HG02759 (cell line): ENCODE measurements at regions not wholly inside any gene's neighbourhood (a gene's known extent, or its start where the extent isn't known, plus 50 kb on each side); places are given as distances from the start of the nearest gene placed in this dataset.

ENCODE experiments used
- ATAC-seq: cut with Tn5 transposase; IDR thresholded peaks from one replicate; pipeline ENCODE4 v1.9.1; 2021; ENCODE audit warnings: mild to moderate bottlenecking, moderate library complexity; ENCODE audit not compliant: unreplicated experiment

DNA sequence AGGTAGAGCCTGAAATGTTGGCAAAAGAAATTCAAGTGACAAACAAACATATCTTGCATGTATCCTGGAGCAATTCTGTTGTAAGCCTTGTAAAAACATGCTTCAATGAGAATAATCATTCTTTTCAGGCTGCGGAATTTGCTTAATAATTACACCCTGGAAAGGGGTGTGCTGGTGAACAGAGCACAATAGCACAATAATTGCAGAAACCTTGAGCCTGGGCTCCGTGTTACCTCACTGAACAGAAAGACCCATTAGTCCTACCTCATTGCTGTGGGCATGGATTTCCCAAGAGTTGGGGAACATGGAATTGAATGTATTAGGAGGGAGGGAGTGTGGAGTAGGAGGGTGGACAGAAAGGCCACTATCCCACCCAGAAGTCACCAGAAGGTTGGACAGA is 168.0 kb upstream of the ALKAL2 start:
- ATAC-seq = no peak

DNA sequence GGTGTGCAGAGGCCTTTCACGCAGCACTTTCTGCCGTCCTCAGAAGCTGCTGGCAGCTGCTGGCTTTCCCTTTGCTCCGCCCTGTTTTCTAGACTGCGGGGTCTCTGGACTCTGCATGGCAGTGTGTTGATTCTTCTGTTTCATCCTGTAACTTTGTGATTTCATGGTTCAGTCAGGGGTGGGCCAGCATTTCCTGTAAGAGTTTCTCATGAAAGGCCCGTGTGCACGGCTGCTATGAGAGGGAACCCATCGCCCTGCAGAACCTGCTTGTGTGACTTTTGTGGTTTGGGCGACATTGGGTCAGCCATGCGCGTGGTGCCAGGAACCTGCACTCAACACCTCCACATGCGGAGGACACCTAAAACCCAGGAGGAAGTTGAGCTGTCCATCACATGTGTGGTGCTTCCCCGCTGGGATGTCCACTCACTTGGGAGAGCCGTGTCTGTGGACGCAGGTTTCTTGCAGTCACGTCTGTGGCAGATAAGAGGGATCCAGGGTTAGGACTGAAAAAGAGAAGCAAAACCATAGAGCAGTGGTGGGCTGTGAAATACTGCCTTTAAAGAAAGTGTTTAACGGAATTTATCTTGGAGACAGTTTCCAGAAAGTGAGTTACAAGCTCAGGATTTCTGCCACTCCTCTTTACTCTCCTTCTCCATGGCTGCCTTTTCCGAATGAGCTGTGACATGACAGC is 167.3 kb upstream of the ALKAL2 start:
- no peak for ATAC-seq

DNA sequence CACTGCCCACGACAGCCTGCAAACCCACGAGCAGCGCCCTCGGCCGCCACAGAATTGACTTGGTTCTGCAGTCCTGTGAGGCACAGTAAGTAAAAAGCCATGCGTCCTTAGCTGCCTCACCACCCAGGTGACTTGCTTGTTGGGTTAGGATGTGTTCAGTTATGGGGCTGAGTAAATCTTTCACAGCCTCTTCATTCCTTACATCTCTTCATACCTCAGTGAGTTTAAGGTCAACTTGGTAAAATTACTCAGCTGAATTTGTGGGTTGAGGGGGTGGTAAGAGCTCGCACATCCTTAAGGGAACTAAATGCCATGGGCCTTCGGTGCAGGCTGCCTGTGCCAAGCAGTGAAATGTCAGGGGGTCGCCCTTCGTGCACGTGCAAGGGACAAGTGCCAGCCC is 165.2 kb upstream of the ALKAL2 start:
- ATAC-seq = no peak

DNA sequence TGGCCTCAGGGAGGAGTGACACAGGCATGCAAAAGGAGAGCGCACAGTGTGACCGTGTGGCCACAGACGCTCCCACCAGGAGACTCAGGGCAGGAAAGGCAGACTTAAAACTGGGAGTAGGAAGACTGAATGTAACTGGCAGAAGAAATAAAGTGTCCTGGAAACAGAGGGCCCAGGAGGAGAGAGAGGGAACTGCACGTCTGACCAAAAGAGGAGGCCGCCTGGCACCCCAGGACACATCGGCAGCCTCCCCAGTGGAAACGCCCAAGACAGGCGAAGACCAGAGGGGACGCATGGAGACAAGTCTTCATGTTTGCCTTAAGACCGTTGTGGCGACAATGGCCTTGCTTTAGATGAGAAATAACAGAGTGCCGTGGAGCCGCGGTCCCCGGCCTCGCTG is 163.6 kb upstream of the ALKAL2 start:
- no peak for ATAC-seq

DNA sequence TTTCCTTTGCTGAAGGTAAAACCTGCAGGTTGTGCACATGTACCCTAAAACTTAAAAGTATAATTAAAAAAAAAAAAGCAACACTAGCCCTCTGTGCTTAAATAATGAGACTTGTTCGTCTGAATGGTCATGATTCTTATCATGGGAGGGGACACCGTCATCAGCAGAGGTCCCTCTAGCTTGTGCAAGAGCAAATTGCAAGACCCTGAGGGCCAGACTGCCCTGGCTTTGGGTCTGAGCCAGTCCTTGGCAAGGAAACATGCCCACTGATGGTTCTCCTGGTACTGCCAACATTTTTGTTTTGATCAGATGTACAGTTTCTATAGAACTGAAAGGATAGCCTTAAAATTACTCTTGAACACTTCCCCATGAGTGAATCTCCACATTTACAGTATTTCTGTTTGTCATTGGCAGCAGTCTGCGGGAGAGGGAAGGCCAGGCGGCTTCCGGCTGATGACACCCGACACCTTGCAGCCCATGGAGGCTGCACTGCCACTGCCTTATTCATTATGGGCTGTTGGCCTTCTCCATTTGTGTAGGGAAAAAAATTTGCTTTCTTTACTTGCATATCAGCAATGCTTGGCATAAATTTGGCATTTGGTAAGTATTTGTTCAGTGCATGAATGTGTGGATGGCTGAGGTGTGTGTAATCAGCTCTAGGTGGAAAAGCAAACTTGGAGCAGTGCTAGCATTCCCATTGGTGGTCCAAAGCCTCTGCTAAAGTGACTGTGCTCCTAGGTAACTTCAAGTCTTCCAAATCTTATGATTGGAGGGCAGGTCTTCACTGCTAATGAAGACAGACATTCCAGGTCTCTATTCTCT is 161.6 kb upstream of the ALKAL2 start:
- no peak for ATAC-seq

DNA sequence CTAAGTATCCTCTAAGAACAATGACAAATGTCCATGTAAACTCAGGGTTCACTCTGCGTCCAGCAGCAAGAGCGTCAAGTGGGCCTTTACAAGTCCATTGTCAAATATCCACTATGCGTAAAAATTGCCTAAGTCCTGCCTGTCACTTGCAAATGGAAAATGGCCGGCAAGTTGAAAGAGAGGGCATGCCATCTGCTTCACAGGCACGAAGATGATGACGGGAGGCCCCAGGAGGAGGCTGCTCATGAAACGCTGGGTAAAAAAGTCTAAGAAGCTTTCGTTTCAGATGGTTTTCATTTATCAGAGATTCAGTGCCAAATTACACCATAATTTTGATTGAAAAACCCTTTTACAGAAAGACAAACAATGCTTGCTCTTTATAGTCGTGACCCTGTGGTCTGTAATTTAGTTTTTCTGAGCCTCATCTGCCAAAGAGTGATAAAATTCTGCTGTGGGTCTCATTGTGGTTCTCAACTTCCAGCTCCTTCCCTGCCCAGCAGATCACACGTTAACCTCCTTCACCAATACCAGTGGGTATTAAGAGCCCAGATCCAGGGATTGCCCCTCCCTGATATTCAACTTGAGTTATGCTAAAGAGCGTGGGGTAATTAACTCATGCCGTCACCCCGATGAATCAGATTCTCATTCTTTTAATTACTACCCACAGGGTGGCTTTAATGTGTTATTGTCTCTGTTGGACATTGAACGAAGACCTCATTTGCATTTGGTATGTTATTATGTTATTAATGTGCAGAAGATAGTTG is 160.2 kb upstream of the ALKAL2 start:
- ATAC-seq = no peak

DNA sequence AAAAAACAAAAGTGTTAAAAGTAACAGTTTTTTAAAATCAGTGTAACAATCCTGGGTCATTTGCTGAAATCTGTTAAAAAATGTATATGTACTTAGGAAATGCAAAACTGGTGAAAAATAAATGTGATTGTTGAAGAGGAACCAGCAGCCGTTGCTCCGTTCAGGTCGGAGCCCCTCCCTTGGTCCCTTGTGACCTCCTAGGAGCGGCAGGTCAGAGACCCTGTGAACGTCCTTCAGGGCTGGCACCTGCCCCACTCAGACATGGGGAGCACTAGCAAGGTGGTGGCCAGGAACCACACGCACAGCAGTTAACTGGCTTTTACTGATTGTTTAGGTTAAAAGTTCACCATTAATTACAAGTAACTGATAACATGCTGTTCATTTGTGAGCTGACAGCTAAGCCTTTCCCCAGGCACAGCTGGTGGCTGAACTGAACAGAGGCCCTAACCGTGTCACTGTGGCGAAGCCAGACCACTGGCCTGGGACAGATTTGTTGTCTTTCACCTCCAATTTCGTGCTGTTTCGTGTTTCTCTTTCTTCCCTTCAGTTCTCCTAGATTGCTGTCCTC is 159.2 kb upstream of the ALKAL2 start:
- ATAC-seq = no peak

DNA sequence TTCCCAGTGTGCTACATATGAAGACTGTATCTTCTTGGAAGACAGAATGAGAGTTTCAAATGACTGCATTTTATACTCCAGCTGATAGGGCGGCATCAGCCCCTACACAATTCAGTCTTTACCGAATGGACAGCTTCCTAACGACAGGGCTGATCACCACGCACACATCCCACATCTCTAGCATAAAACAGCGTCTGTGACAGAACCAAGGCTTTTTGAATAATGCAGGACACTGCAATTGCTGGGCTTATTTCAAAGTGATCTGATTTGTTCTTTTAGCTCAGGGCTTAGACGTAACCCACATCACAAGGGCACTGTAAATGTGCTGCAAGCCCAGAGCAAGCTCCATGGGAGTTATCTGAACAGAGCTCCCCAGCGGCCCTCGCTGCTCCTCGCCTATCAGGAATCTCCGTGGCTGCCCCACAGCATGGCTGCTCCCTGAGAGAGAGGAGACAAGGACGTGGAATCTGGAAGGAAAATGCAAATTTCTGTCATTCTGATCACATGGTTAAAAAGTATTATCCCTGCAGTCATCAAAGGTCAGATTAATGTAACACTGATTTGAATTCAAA is 158.5 kb upstream of the ALKAL2 start:
- no peak for ATAC-seq

DNA sequence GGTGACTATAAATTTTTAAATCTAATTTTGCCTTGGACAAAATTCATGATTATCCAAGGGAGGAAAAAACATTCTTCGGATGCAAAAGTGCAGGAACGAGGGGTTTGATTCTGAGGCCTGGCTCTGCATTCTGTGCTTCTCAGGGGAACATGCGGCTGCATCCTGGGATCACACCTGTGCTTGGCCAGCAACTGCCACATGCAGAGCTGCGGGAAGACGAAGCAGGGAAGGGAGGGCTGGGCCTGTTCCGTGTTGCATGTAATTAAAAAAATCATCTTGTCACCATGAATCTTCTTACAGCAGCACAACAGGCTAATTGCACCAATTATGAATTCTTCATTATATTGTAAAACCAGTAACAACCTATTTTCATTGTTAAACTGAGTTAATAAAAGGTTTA is 158.0 kb upstream of the ALKAL2 start:
- ATAC-seq = no peak

DNA sequence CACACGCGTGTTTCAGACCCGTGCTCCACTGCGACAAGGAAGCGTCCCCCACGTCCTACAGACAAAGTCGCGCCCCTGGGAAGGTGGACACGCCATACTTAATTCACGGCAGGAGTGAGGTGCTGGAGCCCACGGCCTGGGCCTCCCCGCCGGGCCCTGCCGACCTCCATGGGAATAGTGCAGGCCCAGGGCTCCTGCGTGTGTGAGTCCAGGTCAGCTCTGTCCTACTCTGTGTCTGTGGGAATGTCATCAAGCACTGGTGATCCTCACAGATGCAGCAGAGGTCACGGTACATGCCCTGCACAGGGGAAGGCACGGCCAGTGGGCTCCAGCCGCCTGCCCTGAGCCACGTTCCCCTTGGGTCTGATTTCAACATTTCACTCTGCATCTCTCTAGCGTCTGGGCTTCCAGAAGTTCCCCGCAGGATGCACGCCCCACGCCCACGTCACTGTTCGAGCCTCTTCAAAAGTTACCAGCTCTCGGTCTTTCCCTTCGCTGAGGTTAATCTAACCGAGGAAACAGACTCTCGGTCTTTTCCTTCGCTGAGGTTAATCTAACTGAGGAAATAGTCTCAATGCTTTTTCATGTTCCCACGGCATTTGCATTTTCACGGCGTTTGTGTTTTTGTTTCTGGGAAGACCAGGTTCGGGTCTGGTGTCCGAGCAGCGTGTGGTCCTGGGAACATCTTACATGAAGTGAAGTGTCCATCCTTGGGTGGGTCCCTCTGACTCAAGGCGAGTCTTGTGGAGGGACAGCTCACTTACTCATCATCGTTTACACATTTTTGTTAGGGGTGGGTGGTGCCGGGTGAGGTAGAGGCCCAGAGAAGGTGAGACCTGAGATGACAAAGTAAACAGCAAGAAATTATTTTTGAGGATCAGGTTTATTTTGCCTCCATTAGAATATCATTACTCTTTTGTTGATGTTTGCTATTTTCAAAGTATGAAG is 157.3 kb upstream of the ALKAL2 start:
- ATAC-seq = no peak

DNA sequence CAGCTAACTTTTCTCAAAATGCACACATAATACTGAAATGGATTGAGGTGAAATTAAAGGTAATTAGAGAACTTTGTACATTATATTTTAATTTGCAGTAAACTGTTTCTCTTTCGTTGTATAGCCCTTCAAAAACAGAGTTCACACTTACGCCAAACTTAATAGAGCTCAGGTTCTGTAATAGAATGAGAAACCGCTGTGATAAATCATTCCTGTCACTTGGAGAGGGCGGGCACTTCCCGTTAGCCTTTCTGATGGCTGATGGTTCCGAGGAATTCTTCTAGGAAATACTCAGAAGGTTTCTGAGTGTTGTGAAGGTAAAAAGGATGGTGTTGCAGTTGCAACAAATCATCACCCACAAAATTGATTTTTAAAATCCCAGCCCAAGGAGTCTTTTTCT is 155.8 kb upstream of the ALKAL2 start:
- no peak for ATAC-seq

DNA sequence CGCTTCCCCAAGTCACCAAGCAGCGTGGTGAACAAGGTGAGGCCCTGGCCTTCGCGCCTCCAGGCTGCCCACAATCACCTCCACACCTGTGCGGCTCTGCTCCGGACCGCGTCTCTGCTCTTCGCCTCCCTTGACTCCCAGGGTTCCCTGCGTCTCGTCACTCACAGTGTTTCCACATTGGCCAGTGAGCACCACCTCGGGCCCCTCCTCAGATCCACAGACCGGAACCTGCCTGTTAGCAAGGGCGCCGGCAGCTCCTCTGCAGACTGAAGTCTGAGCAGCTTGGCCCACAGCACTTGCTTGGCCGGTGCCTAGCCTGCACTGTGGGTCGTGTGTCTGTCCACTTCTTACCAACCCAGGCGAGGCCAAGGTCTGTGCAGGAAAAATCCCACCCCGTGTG is 155.3 kb upstream of the ALKAL2 start:
- no peak for ATAC-seq

DNA sequence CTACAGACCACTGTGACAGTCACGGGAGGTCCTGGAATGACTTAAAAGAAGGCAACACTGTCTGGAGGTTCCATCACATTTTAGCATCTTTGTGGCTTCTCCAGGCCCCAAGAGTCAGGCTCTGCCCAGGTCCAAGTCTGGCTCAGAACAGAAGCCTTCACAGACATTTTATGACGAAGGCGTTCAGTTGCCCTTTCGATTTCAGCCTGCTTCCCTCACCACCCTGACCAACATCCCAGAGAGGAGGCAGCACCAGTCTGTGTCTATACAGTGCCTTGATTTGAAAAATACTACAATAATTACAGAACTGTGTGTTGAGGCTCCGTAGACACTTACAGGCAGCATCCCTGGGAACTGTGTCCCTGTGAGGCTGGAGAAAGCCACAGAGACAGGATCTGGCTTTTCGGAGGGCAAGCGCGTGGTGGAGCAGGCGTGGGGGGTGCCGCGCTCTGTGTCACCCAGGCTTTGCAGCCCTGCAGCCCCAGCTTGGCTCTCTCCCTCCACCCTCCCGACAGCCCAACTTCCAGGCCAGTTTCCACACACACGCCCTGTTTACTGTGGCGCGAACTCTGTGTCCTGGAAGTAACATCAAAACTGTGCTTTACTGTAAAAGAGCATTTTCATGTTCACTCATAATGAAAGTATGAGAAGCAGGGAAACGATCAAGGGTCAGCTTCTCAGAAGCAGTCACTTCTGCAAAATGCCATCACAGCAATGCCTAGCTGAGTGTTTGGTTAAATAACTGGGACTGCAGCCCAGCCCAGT is 153.5 kb upstream of the ALKAL2 start:
- ATAC-seq = peak; percentile 40

DNA sequence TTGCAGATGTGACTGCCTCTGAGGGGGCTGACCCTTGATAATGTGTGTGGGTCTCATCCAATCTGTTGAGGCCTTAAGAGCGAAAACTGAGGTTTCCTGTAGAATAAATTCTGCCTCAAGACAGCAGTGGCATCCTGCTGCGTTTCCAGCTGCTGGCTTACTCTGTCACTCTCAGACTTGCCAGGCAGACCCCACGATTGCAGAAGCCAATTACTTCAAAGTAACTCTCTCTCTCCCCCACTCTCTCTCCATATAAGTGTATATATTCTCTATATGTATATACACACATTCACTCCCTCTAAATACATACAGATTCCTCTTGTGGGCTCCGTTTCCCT is 152.5 kb upstream of the ALKAL2 start:
- no peak for ATAC-seq

DNA sequence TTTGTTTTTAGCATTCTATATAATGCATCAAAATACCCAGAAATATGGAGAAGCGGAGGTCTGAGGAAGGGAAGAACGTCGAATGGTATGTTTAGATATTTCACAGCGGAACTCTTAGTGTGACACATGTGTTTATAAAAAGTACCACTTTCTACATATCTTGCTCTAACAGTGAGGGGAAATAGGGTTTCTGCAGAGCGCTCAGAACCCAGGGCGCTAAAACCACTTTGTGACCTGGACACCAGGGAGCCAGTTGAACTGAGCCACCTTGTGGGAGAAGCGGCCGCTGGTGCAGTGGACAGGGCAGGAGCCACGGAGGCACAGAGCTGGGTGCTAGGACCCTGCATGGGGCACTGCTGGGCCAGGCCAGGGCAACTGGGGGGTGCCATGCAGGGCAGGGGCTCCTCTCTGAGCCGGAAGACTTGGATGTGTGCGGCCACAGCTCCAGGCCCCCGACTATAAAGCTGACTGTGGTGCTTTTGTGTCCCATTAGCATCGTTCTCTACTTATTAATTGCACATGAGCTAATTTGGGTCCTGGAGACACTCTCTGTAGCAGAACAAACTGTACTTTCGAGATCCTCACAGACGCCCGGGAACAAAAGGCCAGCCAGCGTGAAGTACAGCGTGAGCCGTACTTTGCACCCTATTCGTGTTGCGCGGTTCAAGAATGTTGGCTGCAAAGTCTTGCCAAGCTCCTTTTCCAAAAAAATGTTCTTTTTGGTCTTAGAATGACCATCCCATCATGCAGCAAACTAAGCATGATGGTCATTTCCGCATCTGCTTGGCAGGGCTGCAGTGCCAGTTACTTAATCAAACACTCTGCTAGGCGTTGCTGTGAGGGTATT is 151.9 kb upstream of the ALKAL2 start:
- no peak for ATAC-seq

DNA sequence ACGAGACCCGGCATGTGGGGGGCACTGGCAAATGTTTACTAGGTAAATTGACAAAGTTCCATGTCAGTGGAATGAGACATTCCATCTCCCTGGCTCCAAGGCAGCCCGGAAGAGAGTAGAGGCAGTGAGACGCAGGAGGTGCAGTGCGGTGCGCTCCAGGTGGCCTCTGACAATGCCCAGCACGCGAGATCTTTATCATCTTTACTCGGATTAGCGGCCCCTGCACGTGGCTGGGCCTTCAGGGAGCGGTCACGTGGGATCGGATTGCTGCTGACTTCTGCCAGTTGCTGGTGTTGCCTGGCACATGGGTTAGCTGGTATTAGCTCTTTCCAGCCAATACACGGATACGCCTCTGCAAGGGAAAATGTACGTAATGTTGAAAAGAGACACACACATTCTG is 151.2 kb upstream of the ALKAL2 start:
- no peak for ATAC-seq

DNA sequence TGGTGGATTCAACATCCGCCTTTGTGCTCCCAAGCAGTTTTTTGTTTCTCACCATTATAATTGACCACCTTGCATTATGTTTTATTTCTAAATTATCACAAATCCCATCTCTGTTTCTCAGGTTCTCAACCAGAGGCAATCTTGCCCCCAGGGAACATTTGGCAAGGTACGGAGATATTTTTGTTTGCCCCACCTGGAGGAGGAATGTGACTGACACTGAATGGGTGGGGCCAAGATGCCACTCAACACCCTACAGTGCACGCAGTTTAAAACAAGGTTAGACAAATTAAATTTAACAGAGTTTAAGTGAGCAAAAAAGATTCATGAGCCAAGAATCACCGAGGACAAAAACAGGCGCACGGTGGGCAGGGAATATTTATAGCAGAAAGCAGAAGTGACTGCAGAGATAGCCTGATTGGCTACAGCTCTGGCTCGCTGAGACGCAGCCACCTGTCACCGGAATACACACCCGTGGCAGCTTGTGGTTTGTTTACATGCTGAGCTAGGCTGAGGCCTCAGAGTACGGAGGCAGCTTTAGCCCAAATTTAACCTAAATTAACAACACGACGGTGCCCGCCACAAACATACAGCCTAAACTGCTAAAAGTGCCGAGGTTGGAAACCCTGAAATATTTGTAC is 150.0 kb upstream of the ALKAL2 start:
- ATAC-seq = peak; percentile 98

DNA sequence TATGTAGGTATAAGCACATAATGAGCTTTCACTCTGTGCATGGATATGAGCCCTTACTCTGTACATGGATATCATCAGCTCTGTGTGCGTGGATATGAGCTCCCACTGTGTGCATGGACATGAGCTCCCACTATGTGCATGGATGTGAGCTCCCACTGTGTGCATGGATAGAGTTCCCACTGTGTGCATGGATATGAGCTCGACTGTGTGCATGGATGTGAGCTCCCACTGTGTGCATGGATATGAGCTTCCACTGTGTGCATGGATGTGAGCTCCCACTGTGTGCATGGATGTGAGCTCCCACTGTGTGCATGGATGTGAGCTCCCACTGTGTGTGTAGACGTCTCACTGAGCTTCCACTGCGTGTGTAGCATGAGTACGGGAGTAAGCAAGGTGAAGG is 149.3 kb upstream of the ALKAL2 start:
- no peak for ATAC-seq
